Glomerular visceral epithelial cell (primary cell): ENCODE measurements at regions not wholly inside any gene's neighbourhood (a gene's known extent, or its start where the extent isn't known, plus 50 kb on each side); places are given as distances from the start of the nearest gene placed in this dataset.
"Not testable (repeated sequence)": the region's sequence is repeated elsewhere in the genome, so short reads cannot be mapped to it uniquely, and the experiment has no call there.

Source experiments
- DNase-seq: peaks from one replicate; pipeline ENCODE4 v3.0.0-alpha.2; 2016; ENCODE audit errors: extremely low spot score

GRCh38 chr20:39778431-39778830, 816.3 kb downstream of the DHX35 start:
- DNase-seq, result no peak

- no peak for DNase-seq
Measured at GRCh38 chr20:39777610-39778009, 815.5 kb downstream of the DHX35 start.

- peak; percentile 9 for DNase-seq
Measured at GRCh38 chr20:39775110-39775509, 813.0 kb downstream of the DHX35 start.

GRCh38 chr20:39773380-39774000, 811.3 kb downstream of the DHX35 start:
- DNase-seq, result no peak

GRCh38 chr20:39767352-39767751, 805.2 kb downstream of the DHX35 start:
- no peak for DNase-seq

- no peak for DNase-seq
Measured at GRCh38 chr20:39766333-39766732, 804.2 kb downstream of the DHX35 start.

- DNase-seq, result no peak
Measured at GRCh38 chr20:39762716-39763115, 800.6 kb downstream of the DHX35 start.

- DNase-seq, result no peak
Measured at GRCh38 chr20:39758876-39759275, 796.7 kb downstream of the DHX35 start.

GRCh38 chr20:39756828-39757227, 794.7 kb downstream of the DHX35 start:
- DNase-seq, result no peak

- no peak for DNase-seq
Measured at GRCh38 chr20:39756369-39756768, 794.2 kb downstream of the DHX35 start.

- DNase-seq, result no peak
Measured at GRCh38 chr20:39752262-39752876, 790.2 kb downstream of the DHX35 start.

GRCh38 chr20:39751557-39752137, 789.5 kb downstream of the DHX35 start:
- DNase-seq, result no peak

- no peak for DNase-seq
Measured at GRCh38 chr20:39745380-39745779, 783.2 kb downstream of the DHX35 start.

GRCh38 chr20:39738651-39739050, 776.5 kb downstream of the DHX35 start:
- DNase-seq, result no peak

GRCh38 chr20:39736434-39737327, 774.5 kb downstream of the DHX35 start:
- no peak for DNase-seq

- not testable (repeated sequence) for DNase-seq
Measured at GRCh38 chr20:39725513-39725912, 763.4 kb downstream of the DHX35 start.

GRCh38 chr20:39719293-39719692, 757.1 kb downstream of the DHX35 start:
- no peak for DNase-seq

GRCh38 chr20:39717936-39718335, 755.8 kb downstream of the DHX35 start:
- no peak for DNase-seq

- no peak for DNase-seq
Measured at GRCh38 chr20:39716796-39717341, 754.7 kb downstream of the DHX35 start.

- no peak for DNase-seq
Measured at GRCh38 chr20:39713076-39713840, 751.1 kb downstream of the DHX35 start.

GRCh38 chr20:39706184-39706663, 744.1 kb downstream of the DHX35 start:
- DNase-seq, result no peak
